ENCODE measurements at regions not wholly inside any gene's neighbourhood (a gene's known extent, or its start where the extent isn't known, plus 50 kb on each side); places are given as distances from the start of the nearest gene placed in this dataset.

- H3K36me3 ChIP-seq = no peaks in the 10 kb centered on the region
- H3K27ac ChIP-seq = no peak overlapping the region
- H3K4me3 ChIP-seq = no peak overlapping the region
- DNase-seq (ENCODE audit: low read depth in 1 of 2, low spot score in 1 of 2) = no peak
- no peaks in the 10 kb centered on the region for H3K9me3 ChIP-seq (ENCODE audit: low read depth)
- peaks cover 10% of the 10 kb centered on the region for H3K4me1 ChIP-seq (ENCODE audit: low read depth)
- no peak for TF ChIP-seq CTCF (IDR thresholded peaks at IDR 0.05; ENCODE audit: low read depth, low read length)
- no peaks in the 10 kb centered on the region for H3K27me3 ChIP-seq
Measured at GRCh38 chr5:1707467-1707866, 92.2 kb downstream of the MRPL36 start.

GRCh38 chr5:1706428-1706827, 93.2 kb downstream of the MRPL36 start:
- Histone ChIP-seq H3K4me1 (ENCODE audit: low read depth) (peaks cover 10% of the 10 kb centered on the region), H3K9me3 (ENCODE audit: low read depth) (no peaks in the 10 kb centered on the region), H3K4me3 (no peak overlapping the region), H3K36me3 (no peaks in the 10 kb centered on the region), H3K27ac (no peak overlapping the region), H3K27me3 (no peaks in the 10 kb centered on the region)
- DNase-seq (ENCODE audit: low read depth in 1 of 2, low spot score in 1 of 2) = no peak
- TF ChIP-seq CTCF (IDR thresholded peaks at IDR 0.05; ENCODE audit: low read depth, low read length) = no peak

- no peak for DNase-seq (ENCODE audit: low read depth in 1 of 2, low spot score in 1 of 2)
- no peaks in the 10 kb centered on the region for H3K9me3 ChIP-seq (ENCODE audit: low read depth)
- no peaks in the 10 kb centered on the region for H3K27me3 ChIP-seq
- TF ChIP-seq CTCF (IDR thresholded peaks at IDR 0.05; ENCODE audit: low read depth, low read length) = no peak
- H3K27ac ChIP-seq = no peak overlapping the region
- H3K4me3 ChIP-seq = no peak overlapping the region
- H3K4me1 ChIP-seq (ENCODE audit: low read depth) = peaks cover 10% of the 10 kb centered on the region
- H3K36me3 ChIP-seq = no peaks in the 10 kb centered on the region
Measured at GRCh38 chr5:1706021-1706420, 93.6 kb downstream of the MRPL36 start.

GRCh38 chr5:1704676-1705075, 95.0 kb downstream of the MRPL36 start:
- no peak overlapping the region for H3K4me3 ChIP-seq
- H3K4me1 ChIP-seq (ENCODE audit: low read depth) = peaks cover 10% of the 10 kb centered on the region
- H3K9me3 ChIP-seq (ENCODE audit: low read depth) = no peaks in the 10 kb centered on the region
- H3K36me3 ChIP-seq = no peaks in the 10 kb centered on the region
- DNase-seq (ENCODE audit: low read depth in 1 of 2, low spot score in 1 of 2) = no peak
- no peak for TF ChIP-seq CTCF (IDR thresholded peaks at IDR 0.05; ENCODE audit: low read depth, low read length)
- H3K27me3 ChIP-seq = no peaks in the 10 kb centered on the region
- no peak overlapping the region for H3K27ac ChIP-seq

GRCh38 chr5:1704266-1704665, 95.4 kb downstream of the MRPL36 start:
- no peaks in the 10 kb centered on the region for H3K9me3 ChIP-seq (ENCODE audit: low read depth)
- H3K36me3 ChIP-seq = no peaks in the 10 kb centered on the region
- no peak overlapping the region for H3K27ac ChIP-seq
- H3K4me3 ChIP-seq = no peak overlapping the region
- H3K4me1 ChIP-seq (ENCODE audit: low read depth) = peaks cover 9% of the 10 kb centered on the region
- H3K27me3 ChIP-seq = no peaks in the 10 kb centered on the region
- no peak for TF ChIP-seq CTCF (IDR thresholded peaks at IDR 0.05; ENCODE audit: low read depth, low read length)
- no peak for DNase-seq (ENCODE audit: low read depth in 1 of 2, low spot score in 1 of 2)

Measured in cardiac muscle cell (in vitro differentiated cells and primary cell).